ENCODE measurements at regions not wholly inside any gene's neighbourhood (a gene's known extent, or its start where the extent isn't known, plus 50 kb on each side); places are given as distances from the start of the nearest gene placed in this dataset.

DNA sequence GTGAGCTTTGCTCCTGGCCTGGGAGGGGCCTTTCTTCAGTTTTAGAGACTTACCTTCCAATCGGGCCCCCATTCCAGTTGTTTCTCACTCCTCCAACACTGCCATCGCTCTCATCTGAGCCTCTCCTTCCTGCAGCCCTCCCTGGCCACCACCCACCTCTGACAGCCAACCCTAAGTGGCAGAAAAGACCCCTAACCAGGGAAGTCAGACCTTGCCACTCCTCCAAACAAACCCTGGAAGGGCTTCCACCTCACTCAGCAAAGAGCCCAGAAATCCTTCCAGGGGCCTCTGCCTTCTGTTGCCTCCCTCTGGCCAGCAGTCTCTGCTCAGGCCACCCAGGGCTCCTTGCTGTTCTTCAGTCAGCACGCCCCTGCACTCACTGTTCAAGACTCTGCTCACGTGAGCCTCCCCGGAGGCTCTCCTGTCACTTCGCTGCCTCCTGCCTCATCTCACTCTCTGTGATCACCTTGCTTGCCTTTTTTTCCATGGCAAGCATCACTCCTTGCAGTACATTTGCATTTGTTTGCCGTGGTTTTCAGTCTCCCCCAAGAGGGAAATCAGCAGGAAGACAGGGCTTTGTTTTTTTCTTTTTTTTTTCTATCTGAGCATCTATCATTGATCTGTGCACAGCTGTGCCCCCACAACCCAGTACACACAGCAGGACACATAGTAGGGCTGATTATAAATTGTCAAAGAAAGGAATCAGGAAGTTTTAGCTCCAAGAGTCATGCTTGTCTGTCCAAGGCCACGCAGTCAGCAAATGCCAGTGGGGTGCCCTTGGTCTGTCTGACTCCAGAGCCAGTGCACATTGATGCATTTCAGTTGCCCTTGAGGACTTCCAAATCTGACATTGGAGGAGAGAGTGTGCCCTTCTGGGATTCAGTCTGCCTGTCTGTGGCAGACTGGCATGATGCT lies 83.9 kb downstream of the INHBB start:
- TF ChIP-seq POLR2A (IDR thresholded peaks at IDR 0.05), result no peak
- TF ChIP-seq, protein P1, sequence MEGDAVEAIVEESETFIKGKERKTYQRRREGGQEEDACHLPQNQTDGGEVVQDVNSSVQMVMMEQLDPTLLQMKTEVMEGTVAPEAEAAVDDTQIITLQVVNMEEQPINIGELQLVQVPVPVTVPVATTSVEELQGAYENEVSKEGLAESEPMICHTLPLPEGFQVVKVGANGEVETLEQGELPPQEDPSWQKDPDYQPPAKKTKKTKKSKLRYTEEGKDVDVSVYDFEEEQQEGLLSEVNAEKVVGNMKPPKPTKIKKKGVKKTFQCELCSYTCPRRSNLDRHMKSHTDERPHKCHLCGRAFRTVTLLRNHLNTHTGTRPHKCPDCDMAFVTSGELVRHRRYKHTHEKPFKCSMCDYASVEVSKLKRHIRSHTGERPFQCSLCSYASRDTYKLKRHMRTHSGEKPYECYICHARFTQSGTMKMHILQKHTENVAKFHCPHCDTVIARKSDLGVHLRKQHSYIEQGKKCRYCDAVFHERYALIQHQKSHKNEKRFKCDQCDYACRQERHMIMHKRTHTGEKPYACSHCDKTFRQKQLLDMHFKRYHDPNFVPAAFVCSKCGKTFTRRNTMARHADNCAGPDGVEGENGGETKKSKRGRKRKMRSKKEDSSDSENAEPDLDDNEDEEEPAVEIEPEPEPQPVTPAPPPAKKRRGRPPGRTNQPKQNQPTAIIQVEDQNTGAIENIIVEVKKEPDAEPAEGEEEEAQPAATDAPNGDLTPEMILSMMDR (IDR thresholded peaks at IDR 0.05), result no peak
